HCT116 (cell line): ENCODE measurements at regions not wholly inside any gene's neighbourhood (a gene's known extent, or its start where the extent isn't known, plus 50 kb on each side); places are given as distances from the start of the nearest gene placed in this dataset.

Experiments
- ATAC-seq: fragments of 200-7000 bp; cut with Tn5 transposase; 2 replicates; pipeline ENCODE4 v1.9.1; 2020; ENCODE audit warnings: mild to moderate bottlenecking, moderate library complexity
- BruUV-seq: library from RNA; stranded (reverse); fragments of 400-500 nt; replicated peaks from 2 replicates; lab custom pipeline; 2021; lab: Mats Ljungman, UMichigan
- CTCF ChIA-PET: fragments of 300-600 bp; sonication (Branson Sonifier 250); formaldehyde crosslinking; loops from one replicate; lab custom pipeline; 2021; ENCODE audit warnings: antibody characterized with exemption; lab: Charles Lee
- POLR2A ChIA-PET: fragments of 300-600, 350-600 bp; sonication (Branson Sonifier 250); formaldehyde crosslinking; loops from one replicate; lab custom pipeline; 2021; ENCODE audit warnings: antibody characterized with exemption; lab: Charles Lee
- RAD21 ChIA-PET, 2 experiments: fragments of 300-600 bp; sonication (Branson Sonifier 250); formaldehyde crosslinking; loops; one replicate each; lab custom pipeline; 2023; ENCODE audit warnings: low total read pairs in 2 of 2; ENCODE audit not compliant: uncharacterized antibody in 2 of 2, unreplicated experiment in 2 of 2, low non-redundant PET in 1 of 2; lab: Charles Lee
- DNase-seq: peaks from one replicate; pipeline ENCODE4 v3.0.0-alpha.2; 2010; ENCODE audit warnings: low read depth, low spot score
- H2AFZ ChIP-seq: fragments of 200-600 bp; shearing (Covaris generic), sonication (generic); 2 replicates; pipeline ENCODE4 v1.6.1; 2017; ENCODE audit warnings: low read depth, mixed run types, mixed read lengths, antibody characterized with exemption, low read length; ENCODE audit not compliant: poor library complexity, severe bottlenecking
- H3K27ac ChIP-seq: 2 replicates; pipeline ENCODE4 v1.5.1; 2012; ENCODE audit warnings: low read depth, low read length
- H3K27me3 ChIP-seq: fragments of 200-600 bp; sonication (generic); 2 replicates; pipeline ENCODE4 v1.6.1; 2016; ENCODE audit warnings: mixed run types, low read length, mixed read lengths; ENCODE audit not compliant: insufficient read depth
- H3K36me3 ChIP-seq, 2 experiments: fragments of 200-500 bp in 1 of 2; fragments of 200-600 bp in 1 of 2; sonication (Bioruptor generic) in 1 of 2; sonication (generic) in 1 of 2; 2 replicates each; pipeline versions ENCODE4 v1.5.1 to v1.6.1; 2014 to 2016; ENCODE audit warnings: low read length in 2 of 2, inconsistent platforms in 1 of 2, mixed read lengths in 1 of 2, mixed run types in 1 of 2; ENCODE audit not compliant: insufficient read depth in 2 of 2, control insufficient read depth in 1 of 2
- H3K4me1 ChIP-seq, 2 experiments: fragments of 200-600 bp in 1 of 2; sonication (generic) in 1 of 2; 2 replicates each; pipeline versions ENCODE4 v1.5.1 to v1.6.1; 2012 to 2017; ENCODE audit warnings: low read length in 2 of 2, inconsistent platforms in 1 of 2, mild to moderate bottlenecking in 1 of 2, mixed read lengths in 1 of 2, mixed run types in 1 of 2, moderate library complexity in 1 of 2; ENCODE audit not compliant: insufficient read depth in 2 of 2, control insufficient read depth in 1 of 2
- H3K4me2 ChIP-seq: fragments of 200-600 bp; sonication (generic); 2 replicates; pipeline ENCODE4 v1.6.1; 2017; ENCODE audit warnings: mixed run types, low read length, mixed read lengths
- H3K4me3 ChIP-seq, 2 experiments: fragments of 200-600 bp in 1 of 2; sonication (generic) in 1 of 2; replicated peaks in 1 of 2; 2 replicates each; pipeline ENCODE4 v1.5.1; 2011 to 2016; ENCODE audit warnings: low read length in 2 of 2, control low read depth in 1 of 2, low read depth in 1 of 2, mild to moderate bottlenecking in 1 of 2, mixed read lengths in 1 of 2, mixed run types in 1 of 2
- H3K79me2 ChIP-seq: fragments of 200-600 bp; sonication (generic); 2 replicates; pipeline ENCODE4 v1.6.1; 2017; ENCODE audit warnings: mild to moderate bottlenecking, mixed run types, low read length, moderate library complexity, mixed read lengths; ENCODE audit not compliant: insufficient read depth
- H3K9ac ChIP-seq: fragments of 200-600 bp; sonication (generic); 2 replicates; pipeline ENCODE4 v1.6.1; 2016; ENCODE audit warnings: low read length, mixed read lengths
- H3K9me2 ChIP-seq: fragments of 200-600 bp; sonication (generic), shearing (Covaris generic); 2 replicates; pipeline ENCODE4 v1.6.1; 2017; ENCODE audit warnings: mixed run types, mild to moderate bottlenecking, moderate library complexity; ENCODE audit not compliant: insufficient read depth
- H3K9me3 ChIP-seq, 2 experiments: fragments of 200-500 bp in 1 of 2; fragments of 200-600 bp in 1 of 2; sonication (Bioruptor generic) in 1 of 2; sonication (generic) in 1 of 2; 2 replicates each; pipeline ENCODE4 v1.6.1; 2014 to 2017; ENCODE audit warnings: low read length in 2 of 2, mixed read lengths in 2 of 2, inconsistent platforms in 1 of 2, low read depth in 1 of 2, mild to moderate bottlenecking in 1 of 2, mixed run types in 1 of 2, moderate library complexity in 1 of 2; ENCODE audit not compliant: control insufficient read depth in 1 of 2, insufficient read depth in 1 of 2
- H4K20me1 ChIP-seq: fragments of 200-600 bp; sonication (generic), shearing (Covaris generic); 2 replicates; pipeline ENCODE4 v1.6.1; 2017; ENCODE audit warnings: mixed run types, mild to moderate bottlenecking, moderate library complexity; ENCODE audit not compliant: insufficient read depth
- ATF3 ChIP-seq: IDR thresholded peaks from 2 replicates; pipeline ENCODE4 v1.6.1; 2012
- CBX3 ChIP-seq: IDR thresholded peaks from 2 replicates; pipeline ENCODE4 v1.6.1; 2012; ENCODE audit warnings: low read depth
- CEBPB ChIP-seq: IDR thresholded peaks from 2 replicates; pipeline ENCODE4 v1.6.1; 2012; ENCODE audit warnings: low read depth
- CTCF ChIP-seq, 3 experiments: fragments of 200-600 bp in 1 of 3; sonication (generic) in 1 of 3; IDR thresholded peaks in 2 of 3; conservative IDR thresholded peaks in 1 of 3; 2 replicates each; pipeline ENCODE4 v1.5.1; 2012 to 2017; ENCODE audit warnings: low read depth in 2 of 3, low read length in 2 of 3, antibody characterized with exemption in 1 of 3, borderline replicate concordance in 1 of 3, control low read depth in 1 of 3, mild to moderate bottlenecking in 1 of 3, mixed read lengths in 1 of 3, mixed run types in 1 of 3, moderate library complexity in 1 of 3; ENCODE audit not compliant: insufficient read depth in 1 of 3
- EGR1 ChIP-seq: IDR thresholded peaks from 2 replicates; pipeline ENCODE4 v1.6.1; 2012; ENCODE audit warnings: low read depth
- EZH2phosphoT487 ChIP-seq: fragments of 200-600 bp; IDR thresholded peaks from 2 replicates; pipeline ENCODE4 v1.6.1; 2018; ENCODE audit warnings: antibody characterized with exemption, borderline replicate concordance
- FOSL1 ChIP-seq: IDR thresholded peaks from 2 replicates; pipeline ENCODE4 v1.6.1; 2012; ENCODE audit warnings: low read depth
- JUND ChIP-seq: IDR thresholded peaks from 2 replicates; pipeline ENCODE4 v1.6.1; 2012
- MAX ChIP-seq: IDR thresholded peaks from 2 replicates; pipeline ENCODE4 v1.6.1; 2012
- POLR2A ChIP-seq: IDR thresholded peaks from 2 replicates; pipeline ENCODE4 v1.7.0; 2011; ENCODE audit warnings: borderline replicate concordance; ENCODE audit not compliant: insufficient read depth, insufficient read length; ENCODE audit errors: extremely low read depth
- RAD21 ChIP-seq: IDR thresholded peaks from 2 replicates; pipeline ENCODE4 v1.6.1; 2012; ENCODE audit warnings: low read depth, mild to moderate bottlenecking
- REST ChIP-seq: IDR thresholded peaks from 2 replicates; pipeline ENCODE4 v1.6.1; 2012; ENCODE audit warnings: low read depth
- SRF ChIP-seq: IDR thresholded peaks from 2 replicates; pipeline ENCODE4 v1.6.1; 2012; ENCODE audit warnings: low read depth
- YY1 ChIP-seq: IDR thresholded peaks from 2 replicates; pipeline ENCODE4 v1.6.1; 2011; ENCODE audit warnings: low read length, low read depth, moderate library complexity, mild to moderate bottlenecking; ENCODE audit not compliant: insufficient replicate concordance; ENCODE audit errors: extremely low read depth
- ZBTB33 ChIP-seq: IDR thresholded peaks from 2 replicates; pipeline ENCODE4 v1.6.1; 2011; ENCODE audit warnings: mild to moderate bottlenecking, low read length, moderate library complexity; ENCODE audit not compliant: insufficient replicate concordance; ENCODE audit errors: extremely low read depth
- ZFX ChIP-seq: fragments of 450-650 bp; IDR thresholded peaks from 2 replicates; pipeline ENCODE4 v1.6.1; 2017
- ZNF274 ChIP-seq: fragments of 200-500 bp; sonication (Bioruptor generic); IDR thresholded peaks from 2 replicates; pipeline ENCODE4 v1.6.1; 2014; ENCODE audit warnings: mild to moderate bottlenecking, low read depth, low read length, inconsistent platforms
- intact Hi-C: fragments of 100-400 bp; cut with micrococcal nuclease; formaldehyde crosslinking; loops from 2 replicates; pipeline ENCODE4 v1.10.0; 2022

- RAD21 ChIA-PET, result no interaction called here
- TF ChIP-seq EGR1, result no peak
- TF ChIP-seq EZH2phosphoT487, result no peak
- no peak for TF ChIP-seq JUND
- no peak for TF ChIP-seq ZFX
- no peak for TF ChIP-seq CBX3
- no peak for TF ChIP-seq ATF3
- no peak for TF ChIP-seq CEBPB
- no peak for TF ChIP-seq ZNF274
- no peak for TF ChIP-seq YY1
- TF ChIP-seq REST, result no peak
- TF ChIP-seq POLR2A, result no peak
- TF ChIP-seq RAD21, result no peak
- TF ChIP-seq FOSL1, result no peak
- TF ChIP-seq ZBTB33, result no peak
- TF ChIP-seq CTCF (IDR thresholded peaks at IDR 0.05 in 2 of 3, conservative IDR thresholded peaks at IDR 0.05 in 1 of 3; ENCODE audit: borderline replicate concordance in 1 of 3, insufficient read depth in 1 of 3, low read depth in 2 of 3, low read length in 2 of 3), result no peak
- no peak for TF ChIP-seq MAX
- TF ChIP-seq SRF, result no peak
- no peak for ATAC-seq
- H3K9me2 ChIP-seq, result no peaks in the 10 kb centered on the region
- no peaks in the 10 kb centered on the region for H3K27me3 ChIP-seq
- no peak overlapping the region for H3K9ac ChIP-seq
- H4K20me1 ChIP-seq, result no peaks in the 10 kb centered on the region
- POLR2A ChIA-PET, result no interaction called here
- H3K4me2 ChIP-seq, result no peak overlapping the region
- BruUV-seq, result no TSS peak
- CTCF ChIA-PET, result no interaction called here
- H3K4me1 ChIP-seq, result no peaks in the 10 kb centered on the region
- intact Hi-C loops, result no loop called here
- DNase-seq, result no peak
- H3K36me3 ChIP-seq, result no peaks in the 10 kb centered on the region
- H3K27ac ChIP-seq, result no peak overlapping the region
- no peaks in the 10 kb centered on the region for H3K79me2 ChIP-seq
- no peak overlapping the region for H3K4me3 ChIP-seq
- H3K9me3 ChIP-seq, result no peaks in the 10 kb centered on the region; a peak in 1 of 4 replicates
- no peak overlapping the region for H2AFZ ChIP-seq
These were observed 1414.5 kb upstream of the PCDH9 start for GRCh38 chr13:68644611-68645010.
